B cell (primary cell): ENCODE measurements at regions not wholly inside any gene's neighbourhood (a gene's known extent, or its start where the extent isn't known, plus 50 kb on each side); places are given as distances from the start of the nearest gene placed in this dataset.

ENCODE experiments used
- ATAC-seq: fragments of 200-7000 bp; cut with Tn5 transposase; one replicate; pipeline ENCODE4 v1.10.0; 2021; ENCODE audit warnings: low read depth, mild to moderate bottlenecking, moderate number of reproducible peaks, moderate library complexity
- CTCF ChIA-PET: fragments of 350-600 bp; sonication (Branson Sonifier 250); formaldehyde crosslinking; loops from one replicate; lab custom pipeline; 2021; ENCODE audit warnings: antibody characterized with exemption, inconsistent platforms; lab: Charles Lee
- POLR2A ChIA-PET: fragments of 350-600 bp; sonication (Branson Sonifier 250); formaldehyde crosslinking; loops from one replicate; lab custom pipeline; 2021; ENCODE audit warnings: antibody characterized with exemption; lab: Charles Lee
- DNase-seq: peaks from one replicate; pipeline ENCODE4 v3.0.0; 2013
- H2AFZ ChIP-seq: 2 replicates; pipeline ENCODE4 v1.6.1; 2012; ENCODE audit warnings: mild to moderate bottlenecking, low read depth, low read length; ENCODE audit not compliant: insufficient read depth, poor library complexity, severe bottlenecking
- H3K27ac ChIP-seq, 2 donors: 1 replicate in 1 of 2; 2 replicates in 1 of 2; pipeline ENCODE4 v1.5.1; 2012 to 2013; ENCODE audit warnings: low read length in 2 of 2, mild to moderate bottlenecking in 2 of 2, moderate library complexity in 1 of 2
- H3K27me3 ChIP-seq, 4 experiments: fragments of 200-600 bp in 1 of 4; sonication (generic) in 1 of 4; replicated peaks in 1 of 4; 1 replicate in 2 of 4; 2 replicates in 2 of 4; pipeline versions ENCODE4 v1.6.1 to v1.7.0; 2013 to 2016; ENCODE audit warnings: low read length in 3 of 4, mild to moderate bottlenecking in 2 of 4, mixed read lengths in 1 of 4, moderate library complexity in 1 of 4; ENCODE audit not compliant: insufficient read depth in 4 of 4, control insufficient read depth in 3 of 4; ENCODE audit errors: control extremely low read depth in 1 of 4
- H3K36me3 ChIP-seq, 2 experiments: replicated peaks in 1 of 2; 1 replicate in 1 of 2; 2 replicates in 1 of 2; pipeline versions ENCODE4 v1.6.1 to v1.7.1; 2013; ENCODE audit warnings: low read length in 1 of 2; ENCODE audit not compliant: insufficient read depth in 2 of 2, control insufficient read depth in 1 of 2; ENCODE audit errors: control extremely low read depth in 1 of 2, extremely low read depth in 1 of 2
- H3K4me1 ChIP-seq, 2 donors: fragments of 200-600 bp in 1 of 2; sonication (generic) in 1 of 2; 1 replicate in 1 of 2; 2 replicates in 1 of 2; pipeline versions ENCODE4 v1.5.1 to v1.6.1; 2013 to 2017; ENCODE audit warnings: low read length in 2 of 2; ENCODE audit not compliant: control insufficient read depth in 2 of 2, insufficient read depth in 2 of 2
- H3K4me2 ChIP-seq: replicated peaks from 2 replicates; pipeline ENCODE3; 2012; ENCODE audit warnings: mild to moderate bottlenecking, low read depth, low read length; ENCODE audit not compliant: poor library complexity, severe bottlenecking
- H3K4me3 ChIP-seq, 5 experiments: fragments of 200-600 bp in 1 of 5; sonication (generic) in 1 of 5; 1 replicate in 3 of 5; 2 replicates in 2 of 5; pipeline versions ENCODE4 v1.5.1 to v1.7.0; 2011 to 2016; ENCODE audit warnings: low read length in 4 of 5, mild to moderate bottlenecking in 4 of 5, low read depth in 2 of 5, control low read depth in 1 of 5, moderate library complexity in 1 of 5; ENCODE audit not compliant: insufficient read depth in 1 of 5; ENCODE audit errors: control extremely low read depth in 1 of 5, extremely low read depth in 1 of 5
- H3K79me2 ChIP-seq: fragments of 200-600 bp; sonication (generic); one replicate; pipeline ENCODE4 v1.6.0; 2016; ENCODE audit warnings: low read length; ENCODE audit not compliant: control insufficient read depth, insufficient read depth
- H3K9ac ChIP-seq: fragments of 200-600 bp; sonication (generic); 2 replicates; pipeline ENCODE4 v1.6.1; 2017; ENCODE audit warnings: mild to moderate bottlenecking, low read length, moderate library complexity
- H3K9me3 ChIP-seq, 3 donors: one replicate each; pipeline versions ENCODE4 v1.6.1 to v1.7.1; 2013; ENCODE audit warnings: low read length in 2 of 3; ENCODE audit not compliant: control insufficient read depth in 2 of 3, insufficient read depth in 1 of 3; ENCODE audit errors: control extremely low read depth in 1 of 3
- H4K20me1 ChIP-seq: 2 replicates; pipeline ENCODE4 v1.6.0; 2012; ENCODE audit warnings: mild to moderate bottlenecking, low read length; ENCODE audit not compliant: insufficient read depth, control insufficient read depth, poor library complexity, severe bottlenecking
- H3K27ac Mint-ChIP-seq: one replicate; pipeline ENCODE4 v1.8.0; 2021; ENCODE audit warnings: mixed read lengths
- H3K27me3 Mint-ChIP-seq: one replicate; pipeline ENCODE4 v1.8.0; 2021; ENCODE audit warnings: mixed read lengths
- H3K4me1 Mint-ChIP-seq: one replicate; pipeline ENCODE4 v1.8.0; 2021; ENCODE audit warnings: mixed read lengths
- H3K4me3 Mint-ChIP-seq: one replicate; pipeline ENCODE4 v1.8.0; 2021; ENCODE audit warnings: mixed read lengths
- H3K9me3 Mint-ChIP-seq: one replicate; pipeline ENCODE4 v1.8.0; 2022; ENCODE audit warnings: mixed read lengths; ENCODE audit not compliant: insufficient read depth
- EZH2 ChIP-seq: IDR thresholded peaks from 2 replicates; pipeline ENCODE4 v1.6.1; 2012; ENCODE audit warnings: borderline replicate concordance, low read depth, mild to moderate bottlenecking, moderate library complexity, low read length; ENCODE audit not compliant: insufficient read depth, poor library complexity, severe bottlenecking
- WGBS: methylation state at CpG from one replicate; pipeline ENCODE4 v1.1.5; 2013; ENCODE audit warnings: missing lambda C conversion rate; ENCODE audit not compliant: insufficient coverage; 5-methylcytosine and 5-hydroxymethylcytosine counted together
- intact Hi-C: fragments of 100-400 bp; cut with micrococcal nuclease; formaldehyde crosslinking; loops from one replicate; pipeline ENCODE4 v1.10.0; 2022
- TF ChIP-seq, protein P1 (sequence below): fragments of 200-600 bp; IDR thresholded peaks from one replicate; pipeline ENCODE4 v1.8.0; 2022; ENCODE audit warnings: antibody characterized with exemption, mild to moderate bottlenecking

DNA sequence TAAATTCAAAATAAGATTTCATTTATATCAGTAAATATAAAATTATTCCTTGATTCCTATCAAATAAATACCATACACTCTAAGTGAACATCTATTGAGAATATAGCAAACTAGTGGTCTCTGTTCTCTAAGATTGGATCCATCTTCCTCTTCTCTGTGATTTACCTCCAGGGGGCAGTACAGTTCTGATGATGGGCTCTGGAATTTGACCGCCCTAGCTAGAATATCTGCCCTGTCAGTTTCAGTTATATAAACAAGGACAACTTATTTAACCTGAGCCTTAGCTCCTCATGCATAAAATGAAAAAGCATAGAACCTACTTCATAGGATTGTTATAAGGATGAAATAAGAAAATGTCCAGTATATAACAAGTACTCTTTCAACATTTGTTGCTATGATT, 171.1 kb upstream of the CCDC54 start:
- intact Hi-C loops = no loop called here
- H3K4me1 Mint-ChIP-seq = no peaks in the 10 kb centered on the region
- ChIA-PET POLR2A (no interaction called here), CTCF (interaction anchor here (0.6 to 1.4 kb wide), 3 partner anchors 11 to 67 kb away, joined by 3 read pairs; no protein-coding TSS in a partner anchor)
- WGBS = no CpG with 5 or more reads among the region's 1 CpG
- H4K20me1 ChIP-seq = no peaks in the 10 kb centered on the region
- H2AFZ ChIP-seq = no peak overlapping the region
- no peak overlapping the region for H3K4me2 ChIP-seq
- H3K27me3 ChIP-seq = peaks cover 0 to 5% (median 0%) of the 10 kb centered on the region in 4 experiments
- H3K27me3 Mint-ChIP-seq = peaks cover 23% of the 10 kb centered on the region
- H3K9me3 Mint-ChIP-seq = no peaks in the 10 kb centered on the region
- no peaks in the 10 kb centered on the region for H3K79me2 ChIP-seq
- H3K9me3 ChIP-seq = no peaks in the 10 kb centered on the region
- ATAC-seq (no peak), DNase-seq (peak; percentile 18)
- no peak overlapping the region for H3K9ac ChIP-seq
- H3K4me3 ChIP-seq = no peak overlapping the region
- no peak overlapping the region for H3K27ac ChIP-seq
- no peak overlapping the region for H3K4me3 Mint-ChIP-seq
- no peaks in the 10 kb centered on the region for H3K36me3 ChIP-seq
- H3K4me1 ChIP-seq = no peaks in the 10 kb centered on the region
- TF ChIP-seq, protein P1, sequence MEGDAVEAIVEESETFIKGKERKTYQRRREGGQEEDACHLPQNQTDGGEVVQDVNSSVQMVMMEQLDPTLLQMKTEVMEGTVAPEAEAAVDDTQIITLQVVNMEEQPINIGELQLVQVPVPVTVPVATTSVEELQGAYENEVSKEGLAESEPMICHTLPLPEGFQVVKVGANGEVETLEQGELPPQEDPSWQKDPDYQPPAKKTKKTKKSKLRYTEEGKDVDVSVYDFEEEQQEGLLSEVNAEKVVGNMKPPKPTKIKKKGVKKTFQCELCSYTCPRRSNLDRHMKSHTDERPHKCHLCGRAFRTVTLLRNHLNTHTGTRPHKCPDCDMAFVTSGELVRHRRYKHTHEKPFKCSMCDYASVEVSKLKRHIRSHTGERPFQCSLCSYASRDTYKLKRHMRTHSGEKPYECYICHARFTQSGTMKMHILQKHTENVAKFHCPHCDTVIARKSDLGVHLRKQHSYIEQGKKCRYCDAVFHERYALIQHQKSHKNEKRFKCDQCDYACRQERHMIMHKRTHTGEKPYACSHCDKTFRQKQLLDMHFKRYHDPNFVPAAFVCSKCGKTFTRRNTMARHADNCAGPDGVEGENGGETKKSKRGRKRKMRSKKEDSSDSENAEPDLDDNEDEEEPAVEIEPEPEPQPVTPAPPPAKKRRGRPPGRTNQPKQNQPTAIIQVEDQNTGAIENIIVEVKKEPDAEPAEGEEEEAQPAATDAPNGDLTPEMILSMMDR = peak; percentile 60
- TF ChIP-seq EZH2 = no peak
- H3K27ac Mint-ChIP-seq = no peak overlapping the region

DNA sequence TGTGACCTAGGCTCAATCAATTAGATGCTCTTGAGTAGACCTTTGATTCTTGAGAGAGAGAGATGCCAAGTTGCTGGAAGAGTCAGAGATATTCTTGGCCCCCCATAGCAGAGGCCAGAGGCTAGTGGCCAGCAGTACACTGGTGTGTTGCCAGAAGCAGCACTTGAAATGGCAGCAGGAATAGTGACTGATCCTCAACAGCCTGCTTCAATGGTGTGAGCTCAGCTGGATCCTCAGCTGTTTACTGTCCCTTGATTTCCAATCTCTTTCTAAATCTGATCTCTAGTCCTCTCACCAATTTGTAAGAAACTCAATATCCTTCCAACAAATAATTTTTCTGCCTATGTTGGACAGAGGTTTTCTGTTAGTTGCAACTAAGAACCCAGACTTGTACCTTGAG, 170.3 kb upstream of the CCDC54 start:
- Histone ChIP-seq H2AFZ (no peak overlapping the region), H3K4me2 (no peak overlapping the region), H3K36me3 (no peaks in the 10 kb centered on the region), H4K20me1 (no peaks in the 10 kb centered on the region), H3K4me1 (no peaks in the 10 kb centered on the region), H3K4me3 (no peak overlapping the region), H3K27me3 (peaks cover 0 to 5% (median 0%) of the 10 kb centered on the region in 4 experiments), H3K27ac (no peak overlapping the region), H3K9ac (no peak overlapping the region), H3K79me2 (no peaks in the 10 kb centered on the region), H3K9me3 (no peaks in the 10 kb centered on the region)
- Mint-ChIP-seq H3K27ac (no peak overlapping the region), H3K27me3 (peaks cover 23% of the 10 kb centered on the region), H3K9me3 (no peaks in the 10 kb centered on the region), H3K4me1 (no peaks in the 10 kb centered on the region), H3K4me3 (no peak overlapping the region)
- DNase-seq = no peak
- TF ChIP-seq, protein P1 = no peak
- TF ChIP-seq EZH2 = no peak
- POLR2A ChIA-PET = no interaction called here
- CTCF ChIA-PET = interaction anchor here (0.7 to 1.4 kb wide), 2 partner anchors 12 to 14 kb away, joined by 3 read pairs; no protein-coding TSS in a partner anchor
- intact Hi-C loops = no loop called here
- no peak for ATAC-seq
